Panc1 (cell line): ENCODE measurements at regions not wholly inside any gene's neighbourhood (a gene's known extent, or its start where the extent isn't known, plus 50 kb on each side); places are given as distances from the start of the nearest gene placed in this dataset.

Experiments
- CTCF ChIP-seq: fragments of 450-650 bp; IDR thresholded peaks from 2 replicates; pipeline ENCODE4 v1.5.1; 2017; ENCODE audit warnings: mild to moderate bottlenecking
- POLR2AphosphoS5 ChIP-seq: IDR thresholded peaks from 2 replicates; pipeline ENCODE4 v1.6.1; 2012; ENCODE audit warnings: mild to moderate bottlenecking, low read depth, low read length, moderate library complexity
- REST ChIP-seq, 2 experiments: IDR thresholded peaks; 2 replicates each; pipeline ENCODE4 v1.6.1; 2011 to 2012; ENCODE audit warnings: low read depth in 2 of 2, control low read depth in 1 of 2, low read length in 1 of 2, mild to moderate bottlenecking in 1 of 2, moderate library complexity in 1 of 2; ENCODE audit not compliant: insufficient read depth in 1 of 2

- TF ChIP-seq CTCF (no peak), REST (IDR thresholded peaks at IDR 0.05; ENCODE audit: insufficient read depth in 1 of 2, low read depth in 2 of 2, low read length in 1 of 2) (no peak), POLR2AphosphoS5 (no peak)
Observed at GRCh38 chr20:19945732-19946670, 71.2 kb upstream of the NAA20 start.
